GM04504 (cell line): ENCODE measurements at regions not wholly inside any gene's neighbourhood (a gene's known extent, or its start where the extent isn't known, plus 50 kb on each side); places are given as distances from the start of the nearest gene placed in this dataset.

Experiments used
- DNase-seq: peaks from one replicate; pipeline ENCODE4 v3.0.0-alpha.2; 2012; ENCODE audit warnings: low read depth

DNA sequence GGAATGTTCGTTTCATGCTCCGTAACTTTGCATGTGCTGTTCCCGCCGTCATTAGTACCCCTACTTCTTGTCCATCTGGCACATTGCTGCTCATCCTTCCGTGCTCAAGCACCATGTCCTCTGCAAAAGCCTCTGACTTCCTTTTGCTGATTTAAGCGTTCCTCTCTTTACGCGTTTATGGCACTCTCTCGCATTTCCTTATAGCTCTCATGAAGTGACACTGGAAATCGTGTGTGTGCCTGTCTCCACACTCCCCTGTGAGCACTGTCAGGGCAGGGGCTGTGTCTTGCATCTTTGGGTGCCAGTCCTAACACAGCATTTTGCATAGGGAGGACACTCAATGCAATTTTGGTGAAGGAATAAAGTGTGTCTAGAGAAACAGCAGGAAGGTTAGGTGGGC, 210.6 kb upstream of the FAT1 start:
- DNase-seq: no peak

DNA sequence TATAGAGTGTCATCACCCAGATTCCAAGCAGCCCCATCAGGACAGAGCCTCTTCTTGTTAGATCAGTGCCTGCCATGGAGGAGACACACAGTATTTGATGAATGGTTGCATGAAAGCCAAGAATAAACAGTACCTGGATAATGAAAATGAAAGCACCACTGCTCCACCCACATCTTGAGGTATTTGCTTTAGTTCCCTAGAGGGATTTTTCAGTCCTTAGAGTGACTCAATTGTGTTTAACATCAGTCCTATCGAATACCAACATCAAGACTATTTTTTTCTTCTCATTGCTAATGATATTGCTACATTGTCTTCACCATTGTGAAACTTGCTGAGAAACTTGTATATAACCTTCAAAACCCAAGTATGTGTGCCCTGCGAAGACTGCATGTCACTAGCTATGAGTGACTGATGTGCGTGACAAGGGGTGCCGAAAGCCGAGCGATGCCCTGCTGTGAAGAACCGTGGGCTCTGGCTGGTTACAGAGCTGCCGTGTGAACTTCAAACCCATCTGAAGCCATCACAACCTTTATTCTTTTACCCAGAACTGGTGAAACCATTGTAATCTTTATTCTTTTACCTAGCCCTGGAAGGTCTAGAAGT, 211.3 kb upstream of the FAT1 start:
- no peak for DNase-seq

- no peak for DNase-seq
These were observed 212.2 kb upstream of the FAT1 start for GRCh38 chr4:186935901-186936300.

DNA sequence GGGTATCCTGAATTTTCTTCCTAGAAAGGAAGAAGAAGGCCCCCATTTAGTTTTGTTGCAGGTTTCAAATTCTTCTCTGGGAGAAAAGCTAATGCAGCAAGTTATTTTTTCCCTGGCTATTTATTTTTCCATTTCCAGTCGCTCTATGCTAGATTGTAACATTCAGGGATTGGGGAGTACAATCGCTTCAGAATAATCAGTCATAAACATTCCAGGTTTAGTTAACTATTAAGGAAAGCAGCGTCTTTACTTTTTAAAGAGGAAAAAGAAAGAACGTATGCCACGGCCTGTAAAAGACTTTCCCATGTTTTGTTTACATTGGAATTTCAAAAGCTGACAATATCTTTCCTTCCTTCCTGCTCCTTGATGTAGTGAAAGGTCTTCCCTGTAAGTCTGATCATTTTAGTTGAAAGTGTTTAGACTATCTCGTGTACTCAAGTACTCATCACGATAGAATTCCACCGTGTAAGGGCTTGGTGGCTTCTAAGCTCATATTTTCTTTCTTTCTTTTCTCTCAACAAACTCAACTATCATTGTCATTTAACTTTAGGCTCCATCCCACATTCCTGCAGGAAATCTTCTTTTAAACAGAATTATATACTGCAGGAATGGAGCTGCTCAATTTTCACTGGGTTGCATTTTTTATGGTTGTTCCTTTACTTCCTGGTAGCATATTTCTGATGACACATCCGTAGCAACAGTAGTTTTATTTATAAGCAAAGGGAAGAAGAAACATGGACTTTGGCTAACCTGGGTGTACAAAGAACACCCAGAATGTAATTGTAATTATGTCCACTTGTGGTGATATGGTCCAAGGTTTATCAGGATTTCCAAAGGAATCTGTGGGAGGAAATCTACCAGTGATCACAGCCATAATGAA, 213.1 kb upstream of the FAT1 start:
- peak; percentile 65 for DNase-seq

- DNase-seq: no peak
These were observed 215.6 kb upstream of the FAT1 start for GRCh38 chr4:186939226-186939625.

- DNase-seq: no peak
These were observed 216.1 kb upstream of the FAT1 start for GRCh38 chr4:186939766-186940165.

- no peak for DNase-seq
These were observed 216.8 kb upstream of the FAT1 start for GRCh38 chr4:186940476-186940875.

DNA sequence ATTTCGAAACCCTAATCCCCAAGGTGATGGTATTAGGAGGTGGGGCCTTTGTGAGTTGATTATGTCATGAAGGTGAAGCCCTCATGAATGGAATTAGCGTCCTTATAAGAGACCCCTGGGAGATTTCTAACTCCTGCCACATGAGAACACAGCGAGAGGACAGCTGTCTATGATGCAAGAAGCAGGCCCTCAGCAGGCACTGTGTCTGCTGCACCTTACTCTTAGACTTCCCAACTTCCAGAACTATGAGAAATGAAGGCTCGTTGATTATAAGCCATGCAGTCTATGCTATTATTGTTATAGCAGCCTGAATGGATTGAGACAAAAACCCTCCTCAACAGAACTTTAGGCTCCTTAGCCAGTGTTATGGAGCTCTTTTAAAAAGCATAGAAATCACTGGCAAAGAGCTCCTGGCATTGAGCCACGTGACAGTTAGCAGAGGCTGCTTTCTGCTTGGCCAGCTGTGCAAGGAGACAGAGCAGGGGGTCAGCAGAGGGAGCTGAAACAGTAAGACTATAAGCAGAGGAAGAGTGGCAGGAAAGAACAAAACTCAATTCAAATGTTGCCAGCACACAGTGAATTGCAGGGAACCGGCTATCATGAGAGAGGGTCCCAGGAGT, 219.2 kb upstream of the FAT1 start:
- DNase-seq: no peak

DNA sequence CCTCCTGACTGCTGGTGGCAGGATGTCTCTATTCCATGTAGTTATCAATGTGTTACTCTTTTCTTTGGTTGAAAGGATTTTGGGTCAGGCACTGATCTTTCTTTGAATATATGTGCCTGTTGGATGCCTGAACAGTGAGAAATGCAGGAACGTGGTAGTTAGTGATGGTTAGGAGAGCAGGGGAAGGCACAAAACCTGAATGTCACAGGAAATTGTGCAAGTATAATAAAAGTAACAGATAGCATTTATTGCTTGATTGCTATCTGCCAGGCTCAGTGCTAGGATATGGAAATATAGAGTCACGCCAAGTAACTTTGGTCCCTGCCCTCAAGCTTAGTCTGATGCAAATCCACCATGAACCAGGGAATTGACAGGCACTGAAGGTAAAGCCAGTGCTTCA, 219.8 kb upstream of the FAT1 start:
- no peak for DNase-seq

- no peak for DNase-seq
These were observed 222.5 kb upstream of the FAT1 start for GRCh38 chr4:186946136-186946535.

DNA sequence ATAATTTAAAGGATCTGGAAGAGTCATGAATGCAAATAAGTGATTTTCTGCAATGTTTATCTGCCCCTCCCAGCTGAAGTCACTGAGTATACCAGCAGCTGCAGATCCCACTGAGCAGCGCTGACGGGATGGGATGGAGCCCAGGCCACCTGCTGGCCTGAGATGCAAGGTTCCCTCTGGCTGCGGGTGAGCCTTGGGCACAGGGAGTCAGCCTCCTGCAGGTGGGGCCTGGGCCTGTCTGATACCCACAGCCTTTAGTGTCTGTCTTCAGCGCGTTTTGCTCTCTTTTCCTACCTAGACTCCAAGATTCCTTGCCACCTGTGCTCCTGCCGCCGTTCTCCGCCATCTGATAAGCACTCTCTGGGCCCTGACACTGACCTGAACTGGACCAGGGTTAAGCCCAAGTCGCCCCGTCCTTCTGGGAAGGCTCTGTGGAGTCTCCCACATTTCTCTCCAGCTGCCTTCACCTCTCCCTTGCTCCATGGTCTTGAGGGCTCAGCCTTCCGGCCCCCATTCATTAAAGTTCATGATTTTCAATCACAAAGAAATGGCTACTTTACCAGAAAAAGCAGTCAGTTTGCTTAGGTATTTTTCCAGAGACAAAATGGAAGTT, 223.1 kb upstream of the FAT1 start:
- no peak for DNase-seq

DNA sequence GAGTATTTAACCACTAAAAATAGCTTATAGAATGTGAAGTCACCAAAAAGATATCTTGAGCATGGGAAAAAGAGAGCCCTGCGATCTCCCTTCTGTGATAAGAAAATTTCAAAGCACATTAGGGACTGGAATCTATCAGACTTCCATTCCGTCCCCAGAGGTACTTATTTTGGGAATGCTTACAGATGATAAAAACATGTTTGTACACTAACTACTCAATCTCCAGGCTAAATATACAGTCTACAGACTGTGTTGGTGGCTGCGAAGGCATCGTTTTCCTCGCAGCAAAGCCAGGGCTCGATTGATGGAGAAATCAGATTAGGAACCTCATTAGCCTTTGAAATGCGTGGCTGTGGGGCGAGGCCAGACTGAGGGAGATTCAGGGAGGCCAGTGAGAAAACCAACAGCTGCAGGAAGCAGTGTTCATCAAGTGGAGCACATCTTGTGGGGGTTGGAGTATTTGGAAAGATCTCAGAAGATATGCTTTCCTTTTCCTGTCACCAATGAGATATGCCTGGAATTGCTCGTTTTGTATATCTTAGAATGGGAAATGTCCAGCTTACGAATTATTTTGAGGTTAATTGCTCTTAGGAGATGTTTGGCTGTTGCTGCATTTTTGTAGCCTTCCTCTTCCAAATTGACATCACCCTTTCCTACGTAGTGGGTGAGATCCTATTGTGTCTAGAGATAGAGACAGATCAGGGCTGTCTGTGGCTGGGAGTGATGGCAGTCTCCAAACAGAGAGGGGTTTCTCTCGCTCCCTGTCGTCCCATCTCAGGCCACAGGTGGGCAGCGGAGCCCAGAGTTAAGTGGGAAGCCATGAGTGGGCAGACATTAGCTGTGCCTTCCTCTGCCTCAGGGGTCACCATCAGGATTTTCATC, 224.9 kb upstream of the FAT1 start:
- DNase-seq: no peak

GRCh38 chr4:186949847-186950246, 226.2 kb upstream of the FAT1 start:
- DNase-seq: no peak

DNA sequence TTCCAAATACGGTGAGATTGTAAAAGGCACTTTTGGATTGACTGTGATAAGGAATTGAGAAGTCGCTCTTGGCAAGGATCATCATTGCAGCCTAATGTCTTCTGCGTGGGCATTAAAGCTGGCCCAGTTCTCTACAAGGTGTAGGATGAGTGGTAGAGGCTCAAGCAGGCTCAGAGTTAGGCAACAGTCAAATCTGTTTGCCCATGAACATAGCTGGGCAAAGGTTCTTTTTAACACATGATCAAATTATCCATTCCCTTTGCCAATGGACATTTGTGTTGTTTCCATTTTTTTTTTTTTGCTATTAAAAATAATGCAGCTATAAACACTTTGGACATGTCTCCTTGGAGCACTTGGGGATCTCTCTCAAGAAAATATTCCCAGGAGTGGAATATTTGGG, 229.1 kb upstream of the FAT1 start:
- no peak for DNase-seq

DNA sequence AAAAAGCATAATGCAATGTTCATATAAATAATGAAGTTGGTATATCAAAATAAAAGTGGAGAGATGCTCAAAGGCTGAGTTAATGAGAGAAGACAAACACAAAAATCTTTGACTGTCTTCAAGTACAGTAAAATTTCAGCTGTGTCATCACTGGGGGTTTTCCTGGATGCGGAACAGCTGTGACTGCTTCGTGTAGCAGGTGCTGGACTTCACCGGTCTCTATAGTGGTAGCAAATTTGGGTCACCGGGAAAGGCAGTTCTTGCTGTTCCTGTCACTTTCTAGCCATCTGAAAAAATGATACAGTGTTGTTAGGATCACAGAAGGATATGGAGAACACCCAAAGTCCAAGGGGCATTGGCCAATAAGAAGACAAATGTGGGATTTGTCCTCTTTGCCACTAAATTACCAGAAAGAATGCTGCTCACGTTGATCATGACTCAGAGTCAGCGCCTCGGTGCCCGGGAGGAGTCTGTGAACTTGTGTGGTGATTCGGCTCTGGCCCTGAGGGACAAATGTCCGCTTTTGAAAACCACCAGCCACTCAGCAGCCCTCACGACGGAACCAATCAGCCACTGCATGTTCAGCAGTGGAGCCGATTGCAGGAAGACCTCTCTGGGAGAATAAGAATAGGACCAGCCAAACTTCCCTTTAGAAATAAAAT, 230.1 kb upstream of the FAT1 start:
- no peak for DNase-seq

- DNase-seq: no peak
These were observed 230.9 kb upstream of the FAT1 start for GRCh38 chr4:186954509-186954908.

GRCh38 chr4:186954956-186955355, 231.3 kb upstream of the FAT1 start:
- no peak for DNase-seq

- DNase-seq: no peak
These were observed 234.4 kb upstream of the FAT1 start for GRCh38 chr4:186957952-186958555.

- DNase-seq: no peak
These were observed 235.2 kb upstream of the FAT1 start for GRCh38 chr4:186958726-186959350.

DNA sequence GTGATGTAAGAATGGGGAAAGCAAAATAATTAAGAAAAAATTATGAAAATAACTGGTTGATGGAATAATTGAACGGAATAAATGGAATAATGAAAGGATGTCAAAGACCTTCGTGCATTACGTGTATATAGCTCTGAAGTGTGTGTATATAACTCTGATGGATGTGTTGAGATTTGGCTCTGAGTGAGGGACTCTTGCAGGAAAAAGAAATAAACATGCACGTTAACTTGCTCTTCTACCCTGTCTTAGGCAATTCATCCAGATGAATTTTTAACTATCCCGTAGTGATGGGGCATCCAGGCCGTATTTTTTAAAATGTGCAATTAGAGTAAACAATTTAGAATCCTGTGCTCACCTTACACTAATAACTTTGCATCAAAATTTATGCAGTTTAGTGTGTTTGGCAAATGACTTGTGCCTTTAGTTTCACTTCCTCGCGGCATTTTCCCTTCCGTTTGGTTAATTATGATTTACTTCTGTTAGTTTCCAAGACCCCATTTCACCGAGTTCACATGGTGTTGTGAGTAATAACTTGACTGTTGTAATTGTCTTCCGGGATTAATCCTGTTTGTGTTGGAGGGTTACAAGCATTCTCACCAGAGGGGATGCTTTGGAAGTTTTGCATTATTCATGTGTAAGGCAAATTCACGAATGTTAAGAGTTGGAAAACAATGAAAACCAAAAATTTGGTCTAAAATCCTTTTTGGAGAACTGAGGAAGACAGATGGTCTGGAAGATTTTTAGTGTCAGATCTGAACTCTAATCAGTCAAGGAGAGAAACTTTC, 256.5 kb upstream of the FAT1 start:
- no peak for DNase-seq
